Glutamatergic neuron (in vitro differentiated cells): ENCODE measurements at regions not wholly inside any gene's neighbourhood (a gene's known extent, or its start where the extent isn't known, plus 50 kb on each side); places are given as distances from the start of the nearest gene placed in this dataset.

Source experiments
- DNase-seq: peaks from one replicate; pipeline ENCODE4 v3.0.0; 2022
- H3K27ac Mint-ChIP-seq: one replicate; pipeline ENCODE4 v1.8.0; 2020; ENCODE audit warnings: mild to moderate bottlenecking, mixed read lengths, inconsistent platforms; ENCODE audit not compliant: unreplicated experiment
- H3K27me3 Mint-ChIP-seq: one replicate; pipeline ENCODE4 v1.8.0; 2020; ENCODE audit warnings: mild to moderate bottlenecking, moderate library complexity, mixed read lengths, inconsistent platforms; ENCODE audit not compliant: unreplicated experiment
- H3K36me3 Mint-ChIP-seq: one replicate; pipeline ENCODE4 v1.8.0; 2020; ENCODE audit warnings: mild to moderate bottlenecking, mixed read lengths, inconsistent platforms; ENCODE audit not compliant: unreplicated experiment
- H3K4me1 Mint-ChIP-seq: one replicate; pipeline ENCODE4 v1.8.0; 2020; ENCODE audit warnings: mild to moderate bottlenecking, low read depth, mixed read lengths, inconsistent platforms; ENCODE audit not compliant: unreplicated experiment
- H3K4me3 Mint-ChIP-seq: one replicate; pipeline ENCODE4 v1.8.0; 2020; ENCODE audit warnings: mild to moderate bottlenecking, mixed read lengths, inconsistent platforms; ENCODE audit not compliant: unreplicated experiment
- H3K9me3 Mint-ChIP-seq: one replicate; pipeline ENCODE4 v1.8.0; 2020; ENCODE audit warnings: mild to moderate bottlenecking, moderate library complexity, mixed read lengths, inconsistent platforms; ENCODE audit not compliant: unreplicated experiment
- TF ChIP-seq, protein P1 (sequence below): fragments of 200-600 bp; sonication (generic); IDR thresholded peaks from one replicate; pipeline ENCODE4 v1.5.0; 2021; ENCODE audit not compliant: partially characterized antibody, unreplicated experiment

GRCh38 chr4:12746221-12746620 is 737.9 kb downstream of the RAB28 start:
- Mint-ChIP-seq H3K9me3 (no peaks in the 10 kb centered on the region), H3K4me1 (no peaks in the 10 kb centered on the region), H3K36me3 (no peaks in the 10 kb centered on the region), H3K4me3 (no peak overlapping the region), H3K27me3 (no peaks in the 10 kb centered on the region), H3K27ac (no peak overlapping the region)
- DNase-seq: no peak
- TF ChIP-seq, protein P1, sequence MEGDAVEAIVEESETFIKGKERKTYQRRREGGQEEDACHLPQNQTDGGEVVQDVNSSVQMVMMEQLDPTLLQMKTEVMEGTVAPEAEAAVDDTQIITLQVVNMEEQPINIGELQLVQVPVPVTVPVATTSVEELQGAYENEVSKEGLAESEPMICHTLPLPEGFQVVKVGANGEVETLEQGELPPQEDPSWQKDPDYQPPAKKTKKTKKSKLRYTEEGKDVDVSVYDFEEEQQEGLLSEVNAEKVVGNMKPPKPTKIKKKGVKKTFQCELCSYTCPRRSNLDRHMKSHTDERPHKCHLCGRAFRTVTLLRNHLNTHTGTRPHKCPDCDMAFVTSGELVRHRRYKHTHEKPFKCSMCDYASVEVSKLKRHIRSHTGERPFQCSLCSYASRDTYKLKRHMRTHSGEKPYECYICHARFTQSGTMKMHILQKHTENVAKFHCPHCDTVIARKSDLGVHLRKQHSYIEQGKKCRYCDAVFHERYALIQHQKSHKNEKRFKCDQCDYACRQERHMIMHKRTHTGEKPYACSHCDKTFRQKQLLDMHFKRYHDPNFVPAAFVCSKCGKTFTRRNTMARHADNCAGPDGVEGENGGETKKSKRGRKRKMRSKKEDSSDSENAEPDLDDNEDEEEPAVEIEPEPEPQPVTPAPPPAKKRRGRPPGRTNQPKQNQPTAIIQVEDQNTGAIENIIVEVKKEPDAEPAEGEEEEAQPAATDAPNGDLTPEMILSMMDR: no peak

- no peaks in the 10 kb centered on the region for H3K4me1 Mint-ChIP-seq
- TF ChIP-seq, protein P1: no peak
- no peak for DNase-seq
- H3K9me3 Mint-ChIP-seq: no peaks in the 10 kb centered on the region
- H3K27ac Mint-ChIP-seq: no peak overlapping the region
- no peaks in the 10 kb centered on the region for H3K27me3 Mint-ChIP-seq
- no peaks in the 10 kb centered on the region for H3K36me3 Mint-ChIP-seq
- no peak overlapping the region for H3K4me3 Mint-ChIP-seq
Measured at GRCh38 chr4:12734586-12734985, 749.6 kb downstream of the RAB28 start.

DNA sequence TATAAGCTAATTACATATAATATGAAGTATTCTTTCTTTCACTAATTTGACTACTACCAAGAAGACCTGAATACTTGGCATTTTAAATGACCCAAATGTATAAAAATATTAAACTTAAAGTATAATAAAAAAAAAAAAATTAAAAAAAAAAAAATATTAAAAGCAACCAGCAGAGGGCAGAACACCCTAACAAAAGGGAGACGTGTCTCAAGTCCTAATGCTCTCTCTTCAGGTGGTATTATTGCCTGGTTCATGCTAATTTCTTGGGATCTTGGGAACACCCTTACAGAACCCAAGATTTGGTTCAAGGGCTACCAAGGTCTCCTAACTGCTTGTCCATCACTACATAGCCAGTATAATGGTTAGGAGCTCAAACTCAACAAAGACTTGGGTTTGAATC is 754.8 kb downstream of the RAB28 start:
- H3K27ac Mint-ChIP-seq: no peak overlapping the region
- no peaks in the 10 kb centered on the region for H3K4me1 Mint-ChIP-seq
- H3K36me3 Mint-ChIP-seq: no peaks in the 10 kb centered on the region
- H3K4me3 Mint-ChIP-seq: no peak overlapping the region
- TF ChIP-seq, protein P1: peak; percentile 87
- H3K9me3 Mint-ChIP-seq: no peaks in the 10 kb centered on the region
- no peak for DNase-seq
- H3K27me3 Mint-ChIP-seq: no peaks in the 10 kb centered on the region

DNA sequence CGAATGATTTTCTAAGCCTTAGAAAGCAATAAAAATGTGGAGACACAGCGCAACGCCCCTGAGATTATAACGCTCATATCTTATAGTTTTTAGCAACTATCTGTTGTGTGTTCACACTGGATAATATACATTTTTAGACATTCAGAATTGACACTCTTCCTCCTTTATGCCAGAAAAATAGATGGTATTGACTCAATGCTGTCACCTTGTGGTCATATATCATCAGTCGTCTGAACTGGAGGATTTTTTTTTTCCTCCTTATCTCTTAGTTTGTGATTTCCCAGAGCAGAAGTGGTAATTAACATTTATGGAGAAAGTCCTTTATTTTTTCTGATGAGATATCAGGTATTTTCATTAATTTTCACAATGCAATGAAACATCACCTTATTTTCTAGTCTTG is 759.6 kb downstream of the RAB28 start:
- TF ChIP-seq, protein P1: peak; percentile 79
- no peak for DNase-seq
- H3K27me3 Mint-ChIP-seq: no peaks in the 10 kb centered on the region

GRCh38 chr4:12723849-12724447 is 760.2 kb downstream of the RAB28 start:
- H3K36me3 Mint-ChIP-seq: no peaks in the 10 kb centered on the region
- H3K27me3 Mint-ChIP-seq: no peaks in the 10 kb centered on the region
- no peak for DNase-seq
- H3K4me1 Mint-ChIP-seq: no peaks in the 10 kb centered on the region
- H3K27ac Mint-ChIP-seq: no peak overlapping the region
- H3K4me3 Mint-ChIP-seq: no peak overlapping the region
- TF ChIP-seq, protein P1: no peak
- H3K9me3 Mint-ChIP-seq: no peaks in the 10 kb centered on the region

More for the DNA sequence above, 759.6 kb downstream of the RAB28 start:
- Mint-ChIP-seq H3K36me3 (no peaks in the 10 kb centered on the region), H3K4me3 (no peak overlapping the region), H3K4me1 (no peaks in the 10 kb centered on the region), H3K27ac (no peak overlapping the region), H3K9me3 (no peaks in the 10 kb centered on the region)
